ENCODE measurements at regions not wholly inside any gene's neighbourhood (a gene's known extent, or its start where the extent isn't known, plus 50 kb on each side); places are given as distances from the start of the nearest gene placed in this dataset.

DNA sequence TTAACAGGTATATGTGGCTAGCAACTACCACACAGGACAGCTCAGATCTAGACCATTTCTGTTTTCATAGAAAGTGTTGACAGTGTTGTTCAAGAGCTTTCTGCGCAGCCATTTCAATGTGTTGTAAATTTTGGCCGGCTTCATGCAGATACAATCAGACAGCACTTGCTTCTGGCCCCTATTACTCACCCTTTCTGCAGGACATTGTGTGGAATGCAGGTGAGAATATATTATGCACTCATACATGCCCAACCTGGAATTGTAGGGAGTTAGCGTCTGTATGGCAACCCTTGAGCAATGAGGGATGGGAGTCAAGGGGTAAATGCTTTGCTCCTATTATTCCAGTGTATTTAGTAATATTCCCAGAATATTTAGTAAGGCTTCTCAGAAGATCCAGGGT, 180.9 kb upstream of the PLXNA2 start:
- no peak for TF ChIP-seq POLR2A (IDR thresholded peaks at IDR 0.05)
- TF ChIP-seq CTCF (IDR thresholded peaks at IDR 0.05): no peak
- no peak for TF ChIP-seq POLR2AphosphoS5 (IDR thresholded peaks at IDR 0.05; ENCODE audit: insufficient read depth in 1 of 2, low read depth in 1 of 2)
- H3K27me3 ChIP-seq: no peaks in the 10 kb centered on the region
- intact Hi-C loops (cut with DNase I): no loop called here

GRCh38 chr1:208430220-208430619, 186.0 kb upstream of the PLXNA2 start:
- no peak overlapping the region for H3K4me3 ChIP-seq
- H3K36me3 ChIP-seq: no peaks in the 10 kb centered on the region
- H3K27me3 ChIP-seq: no peaks in the 10 kb centered on the region
- H3K9me3 ChIP-seq: no peaks in the 10 kb centered on the region
- intact Hi-C loops (cut with DNase I): no loop called here
- TF ChIP-seq POLR2AphosphoS5 (IDR thresholded peaks at IDR 0.05; ENCODE audit: insufficient read depth in 1 of 2, low read depth in 1 of 2): no peak
- no peak for TF ChIP-seq CTCF (IDR thresholded peaks at IDR 0.05)
- no peak for TF ChIP-seq POLR2A (IDR thresholded peaks at IDR 0.05)
- no peaks in the 10 kb centered on the region for H3K4me1 ChIP-seq
- H3K27ac ChIP-seq: no peak overlapping the region
- DNase-seq (ENCODE audit: extremely low spot score in 2 of 2): no peak

More for the DNA sequence above, 180.9 kb upstream of the PLXNA2 start:
- H3K4me1 ChIP-seq: no peaks in the 10 kb centered on the region
- no peak for DNase-seq (ENCODE audit: extremely low spot score in 2 of 2)
- H3K27ac ChIP-seq: no peak overlapping the region
- H3K36me3 ChIP-seq: no peaks in the 10 kb centered on the region
- no peaks in the 10 kb centered on the region for H3K9me3 ChIP-seq
- H3K4me3 ChIP-seq: no peak overlapping the region

GRCh38 chr1:208431721-208432120, 187.5 kb upstream of the PLXNA2 start:
- Histone ChIP-seq H3K36me3 (no peaks in the 10 kb centered on the region), H3K4me3 (no peak overlapping the region), H3K9me3 (no peaks in the 10 kb centered on the region), H3K27ac (no peak overlapping the region), H3K27me3 (no peaks in the 10 kb centered on the region), H3K4me1 (no peaks in the 10 kb centered on the region)
- TF ChIP-seq POLR2A (IDR thresholded peaks at IDR 0.05) (no peak), POLR2AphosphoS5 (IDR thresholded peaks at IDR 0.05; ENCODE audit: insufficient read depth in 1 of 2, low read depth in 1 of 2) (no peak), CTCF (IDR thresholded peaks at IDR 0.05) (no peak)
- DNase-seq (ENCODE audit: extremely low spot score in 2 of 2): no peak
- intact Hi-C loops (cut with DNase I): no loop called here

- Histone ChIP-seq H3K27me3 (no peaks in the 10 kb centered on the region), H3K9me3 (no peaks in the 10 kb centered on the region), H3K4me3 (no peak overlapping the region), H3K36me3 (no peaks in the 10 kb centered on the region), H3K27ac (no peak overlapping the region), H3K4me1 (no peaks in the 10 kb centered on the region)
- intact Hi-C loops (cut with DNase I): no loop called here
- TF ChIP-seq POLR2AphosphoS5 (IDR thresholded peaks at IDR 0.05; ENCODE audit: insufficient read depth in 1 of 2, low read depth in 1 of 2) (no peak), POLR2A (IDR thresholded peaks at IDR 0.05) (no peak), CTCF (IDR thresholded peaks at IDR 0.05) (no peak)
- no peak for DNase-seq (ENCODE audit: extremely low spot score in 2 of 2)
Observed at GRCh38 chr1:208432346-208432745, 188.2 kb upstream of the PLXNA2 start.

DNA sequence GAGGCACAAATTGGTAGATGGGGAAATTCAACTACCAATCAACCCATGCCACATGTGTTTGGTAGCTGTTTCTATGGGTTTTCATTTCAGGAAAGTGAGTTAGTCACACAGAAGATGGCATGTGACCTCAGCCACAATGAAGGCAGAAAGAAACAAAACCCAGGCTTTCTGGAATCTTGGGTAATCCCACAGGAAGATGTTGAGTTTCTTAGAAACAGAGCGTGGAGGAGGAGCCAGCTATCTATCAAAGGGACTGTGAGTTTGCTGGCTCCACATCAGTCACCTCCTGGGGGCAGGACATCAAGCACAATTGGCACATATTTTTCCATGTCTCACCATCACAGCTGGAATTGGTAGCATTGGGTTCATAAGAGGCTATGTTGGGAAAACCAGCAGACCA, 188.9 kb upstream of the PLXNA2 start:
- no peaks in the 10 kb centered on the region for H3K9me3 ChIP-seq
- H3K4me3 ChIP-seq: no peak overlapping the region
- no peak for DNase-seq (ENCODE audit: extremely low spot score in 2 of 2)
- intact Hi-C loops (cut with DNase I): no loop called here
- H3K27me3 ChIP-seq: no peaks in the 10 kb centered on the region
- TF ChIP-seq POLR2A (IDR thresholded peaks at IDR 0.05) (no peak), CTCF (IDR thresholded peaks at IDR 0.05) (no peak), POLR2AphosphoS5 (IDR thresholded peaks at IDR 0.05; ENCODE audit: insufficient read depth in 1 of 2, low read depth in 1 of 2) (no peak)
- H3K4me1 ChIP-seq: no peaks in the 10 kb centered on the region
- no peak overlapping the region for H3K27ac ChIP-seq
- no peaks in the 10 kb centered on the region for H3K36me3 ChIP-seq
